Astrocyte (in vitro differentiated cells and primary cell): ENCODE measurements at regions not wholly inside any gene's neighbourhood (a gene's known extent, or its start where the extent isn't known, plus 50 kb on each side); places are given as distances from the start of the nearest gene placed in this dataset.

ENCODE experiments used
- EZH2 ChIP-seq: IDR thresholded peaks from 2 replicates; pipeline ENCODE4 v1.6.1; 2012; ENCODE audit warnings: mild to moderate bottlenecking, low read length, inconsistent platforms; ENCODE audit not compliant: insufficient read depth
- TF ChIP-seq, protein P1 (sequence below): IDR thresholded peaks from 2 replicates; pipeline ENCODE4 v1.5.1; 2011; ENCODE audit warnings: low read depth, mild to moderate bottlenecking, inconsistent platforms, low read length, moderate library complexity; ENCODE audit not compliant: insufficient read depth

DNA sequence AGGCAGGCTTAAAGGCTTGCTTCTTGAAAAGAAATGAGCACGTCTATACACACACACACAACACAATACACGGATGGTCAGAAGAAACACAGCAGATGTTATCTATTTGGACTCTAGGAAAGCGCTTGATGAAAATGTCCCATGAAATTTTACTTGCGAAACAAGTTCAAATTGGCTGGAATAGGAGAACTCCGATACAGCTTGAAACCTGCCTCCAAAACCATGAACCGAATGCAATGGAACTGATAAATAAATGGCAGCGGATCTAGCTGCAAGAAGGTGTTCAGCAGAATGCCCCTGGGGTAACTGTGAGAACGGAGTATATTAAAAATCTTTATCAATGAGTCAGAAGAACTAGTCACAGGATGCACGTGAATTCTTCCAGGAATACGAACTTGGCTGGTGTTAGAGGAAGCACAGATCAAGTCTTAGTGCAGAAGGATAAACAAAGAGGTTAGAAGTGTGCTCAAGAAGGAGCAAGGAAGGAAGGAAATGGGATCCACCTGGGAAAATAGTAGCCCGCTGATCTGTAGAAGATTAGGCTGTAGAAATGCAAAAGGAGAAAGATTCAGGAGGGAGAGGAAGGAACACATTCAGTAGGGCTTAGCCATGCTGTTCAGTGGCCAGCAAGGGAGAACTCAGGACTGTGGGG, 142.0 kb upstream of the PRKCQ start:
- TF ChIP-seq, protein P1, sequence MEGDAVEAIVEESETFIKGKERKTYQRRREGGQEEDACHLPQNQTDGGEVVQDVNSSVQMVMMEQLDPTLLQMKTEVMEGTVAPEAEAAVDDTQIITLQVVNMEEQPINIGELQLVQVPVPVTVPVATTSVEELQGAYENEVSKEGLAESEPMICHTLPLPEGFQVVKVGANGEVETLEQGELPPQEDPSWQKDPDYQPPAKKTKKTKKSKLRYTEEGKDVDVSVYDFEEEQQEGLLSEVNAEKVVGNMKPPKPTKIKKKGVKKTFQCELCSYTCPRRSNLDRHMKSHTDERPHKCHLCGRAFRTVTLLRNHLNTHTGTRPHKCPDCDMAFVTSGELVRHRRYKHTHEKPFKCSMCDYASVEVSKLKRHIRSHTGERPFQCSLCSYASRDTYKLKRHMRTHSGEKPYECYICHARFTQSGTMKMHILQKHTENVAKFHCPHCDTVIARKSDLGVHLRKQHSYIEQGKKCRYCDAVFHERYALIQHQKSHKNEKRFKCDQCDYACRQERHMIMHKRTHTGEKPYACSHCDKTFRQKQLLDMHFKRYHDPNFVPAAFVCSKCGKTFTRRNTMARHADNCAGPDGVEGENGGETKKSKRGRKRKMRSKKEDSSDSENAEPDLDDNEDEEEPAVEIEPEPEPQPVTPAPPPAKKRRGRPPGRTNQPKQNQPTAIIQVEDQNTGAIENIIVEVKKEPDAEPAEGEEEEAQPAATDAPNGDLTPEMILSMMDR = no peak
- TF ChIP-seq EZH2 = no peak
